Panc1 (cell line): ENCODE measurements at regions not wholly inside any gene's neighbourhood (a gene's known extent, or its start where the extent isn't known, plus 50 kb on each side); places are given as distances from the start of the nearest gene placed in this dataset.

Experiments
- ATAC-seq: fragments of 200-7000 bp; cut with Tn5 transposase; 2 replicates; pipeline ENCODE4 v1.9.1; 2020; ENCODE audit warnings: mild to moderate bottlenecking, moderate library complexity
- BruUV-seq: library from RNA; stranded (reverse); fragments of 400-500 nt; replicated peaks from 2 replicates; lab custom pipeline; 2021; lab: Mats Ljungman, UMichigan
- CTCF ChIA-PET: fragments of 300-600 bp; sonication (Branson Sonifier 250); formaldehyde crosslinking; loops from one replicate; lab custom pipeline; 2022; ENCODE audit warnings: antibody characterized with exemption; lab: Charles Lee
- POLR2A ChIA-PET: fragments of 300-600 bp; sonication (Branson Sonifier 250); formaldehyde crosslinking; loops from one replicate; lab custom pipeline; 2022; ENCODE audit warnings: antibody characterized with exemption; lab: Charles Lee
- DNase-seq: peaks from one replicate; pipeline ENCODE4 v3.0.0-alpha.2; 2010; ENCODE audit warnings: low read depth, low spot score
- H3K27ac ChIP-seq: 2 replicates; pipeline ENCODE4 v1.5.1; 2011; ENCODE audit warnings: mild to moderate bottlenecking, low read length, inconsistent platforms
- H3K27me3 ChIP-seq: fragments of 200-500 bp; sonication (Bioruptor generic); 2 replicates; pipeline ENCODE4 v1.6.0; 2014; ENCODE audit warnings: low read length, inconsistent platforms; ENCODE audit not compliant: control insufficient read depth, insufficient read depth
- H3K36me3 ChIP-seq: fragments of 200-500 bp; sonication (Bioruptor generic); 2 replicates; pipeline ENCODE4 v1.5.1; 2014; ENCODE audit warnings: inconsistent platforms, mild to moderate bottlenecking, low read length, moderate library complexity; ENCODE audit not compliant: control insufficient read depth, insufficient read depth
- H3K4me1 ChIP-seq: 2 replicates; pipeline ENCODE4 v1.5.1; 2011; ENCODE audit warnings: inconsistent platforms, mild to moderate bottlenecking, low read length, moderate library complexity; ENCODE audit not compliant: control insufficient read depth, insufficient read depth
- H3K4me3 ChIP-seq, 2 experiments: 2 replicates each; pipeline ENCODE4 v1.5.1; 2011 to 2012; ENCODE audit warnings: low read depth in 2 of 2, low read length in 2 of 2, mild to moderate bottlenecking in 2 of 2, inconsistent platforms in 1 of 2, moderate library complexity in 1 of 2
- H3K9me3 ChIP-seq: fragments of 200-500 bp; sonication (Bioruptor generic); 2 replicates; pipeline ENCODE4 v1.5.1; 2014; ENCODE audit warnings: low read depth, mild to moderate bottlenecking, inconsistent platforms, low read length, moderate library complexity; ENCODE audit not compliant: control insufficient read depth, insufficient read depth
- CTCF ChIP-seq: fragments of 450-650 bp; IDR thresholded peaks from 2 replicates; pipeline ENCODE4 v1.5.1; 2017; ENCODE audit warnings: mild to moderate bottlenecking
- POLR2AphosphoS5 ChIP-seq: IDR thresholded peaks from 2 replicates; pipeline ENCODE4 v1.6.1; 2012; ENCODE audit warnings: mild to moderate bottlenecking, low read depth, low read length, moderate library complexity
- REST ChIP-seq, 2 experiments: IDR thresholded peaks; 2 replicates each; pipeline ENCODE4 v1.6.1; 2011 to 2012; ENCODE audit warnings: low read depth in 2 of 2, control low read depth in 1 of 2, low read length in 1 of 2, mild to moderate bottlenecking in 1 of 2, moderate library complexity in 1 of 2; ENCODE audit not compliant: insufficient read depth in 1 of 2
- SIN3A ChIP-seq: IDR thresholded peaks from 2 replicates; pipeline ENCODE4 v1.6.1; 2012; ENCODE audit warnings: low read depth, mild to moderate bottlenecking, low read length, moderate library complexity, borderline replicate concordance; ENCODE audit not compliant: insufficient read depth
- TCF7L2 ChIP-seq: IDR thresholded peaks from 2 replicates; pipeline ENCODE4 v1.6.1; 2011; ENCODE audit warnings: mild to moderate bottlenecking, low read depth, low read length, inconsistent platforms
- in situ Hi-C: cut with HindIII; loops from 2 replicates; pipeline ENCODE4 v1.10.0; 2016; ENCODE audit warnings: low sequenced_read_pairs, low pct_unique_long_range_greater_than_20kb
- intact Hi-C: fragments of 100-400 bp; cut with micrococcal nuclease; formaldehyde crosslinking; loops from one replicate; pipeline ENCODE4 v1.10.0; 2022; ENCODE audit not compliant: unreplicated experiment

GRCh38 chr20:59428006-59428405 is 127.6 kb downstream of the EDN3 start:
- BruUV-seq: no TSS peak
- no peaks in the 10 kb centered on the region for H3K9me3 ChIP-seq
- H3K4me3 ChIP-seq: no peak overlapping the region
- no peak for DNase-seq
- no peak for ATAC-seq
- no peaks in the 10 kb centered on the region for H3K4me1 ChIP-seq
- TF ChIP-seq REST (IDR thresholded peaks at IDR 0.05; ENCODE audit: insufficient read depth in 1 of 2, low read depth in 2 of 2, low read length in 1 of 2): no peak
- TF ChIP-seq TCF7L2: no peak
- TF ChIP-seq SIN3A: no peak
- no peak for TF ChIP-seq POLR2AphosphoS5
- no peak for TF ChIP-seq CTCF
- intact Hi-C loops (no loop called here), in situ Hi-C loops (no loop called here)
- no peaks in the 10 kb centered on the region for H3K36me3 ChIP-seq
- ChIA-PET CTCF (no interaction called here), POLR2A (no interaction called here)
- H3K27ac ChIP-seq: no peak overlapping the region
- H3K27me3 ChIP-seq: 0 out of 2 replicates have a peak, but pooled peaks cover 2% of the 10 kb centered on the region

GRCh38 chr20:59428441-59429205 is 128.2 kb downstream of the EDN3 start:
- Histone ChIP-seq H3K27me3 (0 out of 2 replicates have a peak, but pooled peaks cover 2% of the 10 kb centered on the region), H3K4me3 (peak overlapping the region in 1 of 2 experiments; percentile 21; a peak in 2 of 4 replicates), H3K4me1 (no peaks in the 10 kb centered on the region), H3K36me3 (no peaks in the 10 kb centered on the region), H3K27ac (no peak overlapping the region), H3K9me3 (no peaks in the 10 kb centered on the region)
- intact Hi-C loops (no loop called here), in situ Hi-C loops (no loop called here)
- ATAC-seq (no peak), DNase-seq (no peak)
- ChIA-PET CTCF (no interaction called here), POLR2A (no interaction called here)
- no TSS peak for BruUV-seq
- no peak for TF ChIP-seq TCF7L2
- TF ChIP-seq POLR2AphosphoS5: no peak
- TF ChIP-seq REST (IDR thresholded peaks at IDR 0.05; ENCODE audit: insufficient read depth in 1 of 2, low read depth in 2 of 2, low read length in 1 of 2): no peak
- no peak for TF ChIP-seq CTCF
